GM12873 (cell line): ENCODE measurements at regions not wholly inside any gene's neighbourhood (a gene's known extent, or its start where the extent isn't known, plus 50 kb on each side); places are given as distances from the start of the nearest gene placed in this dataset.

Source experiments
- CTCF ChIP-seq: IDR thresholded peaks from 2 replicates; pipeline ENCODE4 v1.5.1; 2012; ENCODE audit warnings: low read depth, mild to moderate bottlenecking, moderate library complexity, low read length, control low read depth; ENCODE audit not compliant: insufficient read depth; ENCODE audit errors: missing control alignments

- TF ChIP-seq CTCF = no peak
Observed at GRCh38 chr5:158027806-158028775, 169.1 kb upstream of the CLINT1 start.

- no peak for TF ChIP-seq CTCF
Observed at GRCh38 chr5:158026304-158027031, 167.5 kb upstream of the CLINT1 start.

- TF ChIP-seq CTCF = no peak
Observed at GRCh38 chr5:158023266-158023665, 164.3 kb upstream of the CLINT1 start.

- TF ChIP-seq CTCF = no peak
Observed at GRCh38 chr5:158022837-158023236, 163.9 kb upstream of the CLINT1 start.

GRCh38 chr5:158022393-158022792 lies 163.4 kb upstream of the CLINT1 start:
- TF ChIP-seq CTCF = no peak

GRCh38 chr5:158020555-158021418 lies 161.8 kb upstream of the CLINT1 start:
- no peak for TF ChIP-seq CTCF
